WERI-Rb-1 (cell line): ENCODE measurements at regions not wholly inside any gene's neighbourhood (a gene's known extent, or its start where the extent isn't known, plus 50 kb on each side); places are given as distances from the start of the nearest gene placed in this dataset.

ENCODE experiments used
- DNase-seq: peaks from one replicate; pipeline ENCODE4 v3.0.0-alpha.2; 2020
- H3K27ac ChIP-seq: fragments of 250-450 bp; sonication (Bioruptor Pico); 2 replicates; pipeline ENCODE4 v1.5.1; 2020; ENCODE audit warnings: mild to moderate bottlenecking, moderate library complexity
- H3K27me3 ChIP-seq: fragments of 250-450 bp; sonication (Bioruptor Pico); 2 replicates; pipeline ENCODE4 v1.5.1; 2021; ENCODE audit warnings: mild to moderate bottlenecking, low read depth, moderate library complexity; ENCODE audit not compliant: insufficient read depth, severe bottlenecking
- H3K36me3 ChIP-seq: fragments of 250-450 bp; sonication (Bioruptor Pico); 2 replicates; pipeline ENCODE4 v1.5.1; 2020; ENCODE audit warnings: mild to moderate bottlenecking, moderate library complexity
- H3K4me3 ChIP-seq: 2 replicates; pipeline ENCODE4 v1.5.1; 2011; ENCODE audit warnings: low read depth, mild to moderate bottlenecking, control low read depth, low read length
- H3K9me3 ChIP-seq: fragments of 250-450 bp; sonication (Bioruptor Pico); 2 replicates; pipeline ENCODE4 v1.5.1; 2021; ENCODE audit warnings: mild to moderate bottlenecking, moderate library complexity; ENCODE audit not compliant: severe bottlenecking
- CTCF ChIP-seq: IDR thresholded peaks from 2 replicates; pipeline ENCODE4 v1.5.1; 2011; ENCODE audit warnings: low read depth, mild to moderate bottlenecking, control low read depth, inconsistent platforms, low read length

- Histone ChIP-seq H3K27me3 (no peaks in the 10 kb centered on the region), H3K4me3 (no peak overlapping the region), H3K27ac (no peak overlapping the region), H3K36me3 (no peaks in the 10 kb centered on the region), H3K9me3 (no peaks in the 10 kb centered on the region)
- DNase-seq, result no peak
- TF ChIP-seq CTCF, result no peak
These were observed 61.6 kb upstream of the SERTM1 start for GRCh38 chr13:36612230-36612629.

GRCh38 chr13:36616706-36617105 is 57.1 kb upstream of the SERTM1 start:
- TF ChIP-seq CTCF, result no peak
- H3K9me3 ChIP-seq, result no peaks in the 10 kb centered on the region
- no peaks in the 10 kb centered on the region for H3K27me3 ChIP-seq
- H3K36me3 ChIP-seq, result no peaks in the 10 kb centered on the region
- no peak overlapping the region for H3K4me3 ChIP-seq
- DNase-seq, result no peak
- no peak overlapping the region for H3K27ac ChIP-seq

DNA sequence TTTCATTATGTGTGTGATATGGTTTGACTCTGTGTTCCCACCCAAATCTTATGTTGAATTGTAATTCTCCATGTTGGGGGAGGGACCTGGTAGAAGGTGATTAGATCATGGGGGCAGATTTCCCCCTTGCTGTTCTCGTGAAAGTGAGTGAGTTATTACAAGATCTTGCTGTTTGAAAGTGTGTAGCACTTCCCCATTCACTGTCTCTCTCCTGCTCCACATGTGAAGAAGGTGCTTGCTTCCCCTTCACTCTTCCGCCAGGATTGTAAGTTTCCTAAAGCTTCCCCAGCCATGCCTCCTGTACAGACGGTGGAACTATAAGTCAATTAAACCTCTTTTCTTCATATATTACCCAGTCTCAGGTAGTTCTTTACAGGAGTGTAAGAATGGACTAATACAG is 54.3 kb upstream of the SERTM1 start:
- H3K36me3 ChIP-seq, result no peaks in the 10 kb centered on the region
- no peak for DNase-seq
- H3K9me3 ChIP-seq, result no peaks in the 10 kb centered on the region
- no peak for TF ChIP-seq CTCF
- no peak overlapping the region for H3K4me3 ChIP-seq
- H3K27ac ChIP-seq, result no peak overlapping the region
- no peaks in the 10 kb centered on the region for H3K27me3 ChIP-seq
